ENCODE measurements at regions not wholly inside any gene's neighbourhood (a gene's known extent, or its start where the extent isn't known, plus 50 kb on each side); places are given as distances from the start of the nearest gene placed in this dataset.

GRCh38 chr14:101231828-101232227, 328.3 kb upstream of the RTL1 start:
- H3K4me1 ChIP-seq = no peaks in the 10 kb centered on the region
- H3K36me3 ChIP-seq = no peaks in the 10 kb centered on the region
- DNase-seq = no peak
- no peak overlapping the region for H3K4me3 ChIP-seq (ENCODE audit: low read depth, low read length)
- no peaks in the 10 kb centered on the region for H3K27me3 ChIP-seq
- no peaks in the 10 kb centered on the region for H3K9me3 ChIP-seq
- TF ChIP-seq CTCF (IDR thresholded peaks at IDR 0.05; ENCODE audit: low read depth, low read length) = no peak

GRCh38 chr14:101232340-101233020, 328.8 kb upstream of the DIO3 start:
- Histone ChIP-seq H3K4me1 (no peaks in the 10 kb centered on the region), H3K27me3 (no peaks in the 10 kb centered on the region), H3K36me3 (no peaks in the 10 kb centered on the region), H3K4me3 (ENCODE audit: low read depth, low read length) (no peak overlapping the region), H3K9me3 (no peaks in the 10 kb centered on the region)
- no peak for DNase-seq
- TF ChIP-seq CTCF (IDR thresholded peaks at IDR 0.05; ENCODE audit: low read depth, low read length) = no peak

- no peak for DNase-seq
- no peak for TF ChIP-seq CTCF (IDR thresholded peaks at IDR 0.05; ENCODE audit: low read depth, low read length)
- Histone ChIP-seq H3K27me3 (no peaks in the 10 kb centered on the region), H3K36me3 (no peaks in the 10 kb centered on the region), H3K9me3 (no peaks in the 10 kb centered on the region), H3K4me1 (no peaks in the 10 kb centered on the region), H3K4me3 (ENCODE audit: low read depth, low read length) (no peak overlapping the region)
Observed at GRCh38 chr14:101233021-101233366, 328.3 kb upstream of the DIO3 start.

GRCh38 chr14:101233391-101233790, 327.9 kb upstream of the DIO3 start:
- H3K27me3 ChIP-seq = no peaks in the 10 kb centered on the region
- no peak for TF ChIP-seq CTCF (IDR thresholded peaks at IDR 0.05; ENCODE audit: low read depth, low read length)
- H3K36me3 ChIP-seq = no peaks in the 10 kb centered on the region
- no peaks in the 10 kb centered on the region for H3K4me1 ChIP-seq
- H3K4me3 ChIP-seq (ENCODE audit: low read depth, low read length) = no peak overlapping the region
- no peak for DNase-seq
- no peaks in the 10 kb centered on the region for H3K9me3 ChIP-seq

GRCh38 chr14:101233808-101234207, 327.5 kb upstream of the DIO3 start:
- TF ChIP-seq CTCF (IDR thresholded peaks at IDR 0.05; ENCODE audit: low read depth, low read length) = no peak
- H3K36me3 ChIP-seq = no peaks in the 10 kb centered on the region
- H3K4me3 ChIP-seq (ENCODE audit: low read depth, low read length) = no peak overlapping the region
- no peak for DNase-seq
- H3K9me3 ChIP-seq = no peaks in the 10 kb centered on the region
- no peaks in the 10 kb centered on the region for H3K4me1 ChIP-seq
- no peaks in the 10 kb centered on the region for H3K27me3 ChIP-seq

GRCh38 chr14:101234244-101234937, 326.9 kb upstream of the DIO3 start:
- H3K4me1 ChIP-seq = no peaks in the 10 kb centered on the region
- no peak for DNase-seq
- no peaks in the 10 kb centered on the region for H3K36me3 ChIP-seq
- no peaks in the 10 kb centered on the region for H3K27me3 ChIP-seq
- no peak for TF ChIP-seq CTCF (IDR thresholded peaks at IDR 0.05; ENCODE audit: low read depth, low read length)
- H3K9me3 ChIP-seq = no peaks in the 10 kb centered on the region
- H3K4me3 ChIP-seq (ENCODE audit: low read depth, low read length) = no peak overlapping the region

Data from BE2C (cell line).